COLO668 (cell line): ENCODE measurements at regions not wholly inside any gene's neighbourhood (a gene's known extent, or its start where the extent isn't known, plus 50 kb on each side); places are given as distances from the start of the nearest gene placed in this dataset.
"Not testable (repeated sequence)": the region's sequence is repeated elsewhere in the genome, so short reads cannot be mapped to it uniquely, and the experiment has no call there.

Experiments used
- DNase-seq: peaks from one replicate; lab custom pipeline; 2025; ENCODE audit not compliant: unreplicated experiment; lab: John Stamatoyannopoulos, UW

DNA sequence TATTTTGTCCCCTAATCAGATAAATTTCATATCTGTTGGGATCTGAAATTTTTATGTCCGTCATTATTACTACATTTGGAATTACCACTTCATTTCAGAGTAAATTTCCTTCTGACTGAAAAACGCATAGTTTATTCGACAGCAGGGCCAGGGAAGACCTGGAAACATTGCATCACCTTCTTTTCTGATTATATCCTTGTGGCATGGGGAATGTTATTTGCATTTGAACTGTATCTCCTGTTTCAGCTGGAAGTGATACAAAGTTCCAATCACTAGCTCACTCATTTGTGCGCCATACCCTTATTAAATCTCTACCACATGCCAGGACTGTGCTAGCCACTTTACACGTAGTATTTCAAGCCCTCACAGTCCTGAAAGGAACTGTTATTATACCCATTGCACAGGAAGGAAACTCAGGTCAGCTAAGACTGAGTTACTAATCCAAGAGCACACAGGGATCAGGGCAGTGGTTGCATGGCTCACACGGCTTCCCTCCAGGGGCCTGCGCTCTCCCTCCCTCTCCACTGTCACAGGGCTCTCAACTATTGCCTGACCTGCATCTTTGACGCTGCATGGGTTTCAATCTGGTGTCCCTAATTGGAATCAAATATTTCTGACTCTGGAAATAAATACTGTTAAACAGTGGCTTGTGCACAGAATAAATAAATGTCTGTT, 84.4 kb upstream of the NANOS1 start:
- DNase-seq = no peak

DNA sequence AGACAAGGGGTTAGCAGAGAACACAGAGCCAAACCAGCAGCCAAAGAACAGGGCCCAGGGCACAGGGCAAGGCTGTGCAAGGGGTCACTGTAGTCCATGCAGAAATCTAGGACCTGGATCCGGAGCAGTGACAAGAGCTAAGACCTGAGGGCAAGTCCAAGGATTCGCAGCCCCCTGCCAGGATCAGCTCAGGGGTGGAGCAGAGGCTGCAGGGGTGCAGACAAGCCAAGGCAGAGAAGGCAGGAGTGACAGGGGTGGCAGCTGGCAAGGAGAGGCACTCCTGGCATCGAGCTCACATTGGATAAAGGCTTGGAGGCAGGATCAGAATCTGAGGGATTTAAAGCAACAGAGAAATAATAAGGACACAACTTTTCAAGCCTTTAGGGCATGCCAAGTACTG, 80.7 kb upstream of the NANOS1 start:
- no peak for DNase-seq

- DNase-seq = no peak
Observed at GRCh38 chr10:118950190-118950680, 79.3 kb upstream of the NANOS1 start.

DNA sequence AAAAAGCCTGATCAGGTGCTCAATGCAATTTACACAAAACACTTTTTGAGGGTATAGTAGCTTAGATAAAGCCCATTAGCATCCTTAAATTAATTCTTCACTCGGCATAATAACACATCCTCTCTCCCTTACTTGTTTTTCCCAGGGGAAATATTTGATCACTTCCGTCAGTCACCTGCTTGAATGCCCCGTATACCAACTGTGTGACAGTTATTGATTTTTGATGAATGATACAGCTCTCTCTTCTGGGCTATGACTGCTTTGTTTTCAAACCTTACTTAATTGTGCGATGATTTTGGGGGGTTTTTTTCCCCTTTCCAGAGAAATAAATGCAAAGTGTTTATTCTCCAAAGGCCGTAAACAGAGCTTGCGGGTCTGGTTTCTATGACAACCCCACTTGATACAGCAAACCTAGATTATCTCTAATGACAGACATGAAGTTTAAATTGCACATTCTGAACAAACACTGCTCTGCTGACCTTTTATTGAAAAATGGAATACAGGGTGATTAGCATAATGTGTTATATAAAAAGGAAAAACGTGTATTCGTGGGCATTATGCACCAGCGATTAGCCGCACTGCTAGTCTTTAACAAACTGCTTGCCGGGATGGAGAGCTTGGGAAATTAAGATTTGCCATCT, 78.4 kb upstream of the NANOS1 start:
- DNase-seq = no peak

DNA sequence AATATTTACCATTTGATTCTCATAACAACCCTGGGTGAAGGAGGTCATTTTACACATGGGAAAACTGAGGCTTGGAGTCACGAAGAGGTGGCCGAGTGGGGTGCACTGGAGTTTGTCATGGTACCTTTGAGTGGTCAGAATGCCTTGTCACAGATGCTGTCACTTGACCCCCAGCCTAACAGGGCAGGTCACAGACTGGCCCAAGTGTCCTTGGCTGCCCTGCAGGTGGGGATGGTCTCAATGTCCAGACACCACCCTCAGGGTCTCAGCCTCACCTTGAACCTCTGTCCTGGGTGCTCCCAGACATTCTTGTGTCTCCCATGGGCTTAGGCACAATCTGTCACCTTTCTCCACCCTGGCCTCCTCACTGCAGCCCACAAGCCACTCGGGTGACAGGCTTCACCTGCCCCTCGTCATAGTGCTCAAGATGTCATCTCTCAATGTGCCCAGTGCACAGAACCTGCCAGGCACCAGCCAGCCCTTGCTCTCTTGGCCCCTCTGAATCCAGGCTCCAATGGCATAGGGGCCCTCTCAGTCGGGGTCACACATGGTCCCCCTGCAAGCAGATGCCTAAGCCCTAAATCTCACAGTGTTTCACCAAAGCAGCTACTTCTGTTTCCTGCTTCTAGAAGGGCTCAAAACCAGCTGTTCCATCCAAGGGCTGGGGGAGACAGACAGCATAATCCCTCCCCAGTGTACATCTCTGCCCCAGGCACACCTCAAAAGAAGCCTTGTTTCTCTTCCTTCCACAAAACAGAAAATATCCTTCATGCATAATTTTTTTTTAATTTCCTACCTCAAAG, 76.8 kb upstream of the NANOS1 start:
- DNase-seq = no peak

GRCh38 chr10:118953598-118954393, 75.7 kb upstream of the NANOS1 start:
- no peak for DNase-seq

- no peak for DNase-seq
Observed at GRCh38 chr10:118955531-118955930, 74.0 kb upstream of the NANOS1 start.

- peak; percentile 26 for DNase-seq
Observed at GRCh38 chr10:118955951-118956801, 73.3 kb upstream of the NANOS1 start.

DNA sequence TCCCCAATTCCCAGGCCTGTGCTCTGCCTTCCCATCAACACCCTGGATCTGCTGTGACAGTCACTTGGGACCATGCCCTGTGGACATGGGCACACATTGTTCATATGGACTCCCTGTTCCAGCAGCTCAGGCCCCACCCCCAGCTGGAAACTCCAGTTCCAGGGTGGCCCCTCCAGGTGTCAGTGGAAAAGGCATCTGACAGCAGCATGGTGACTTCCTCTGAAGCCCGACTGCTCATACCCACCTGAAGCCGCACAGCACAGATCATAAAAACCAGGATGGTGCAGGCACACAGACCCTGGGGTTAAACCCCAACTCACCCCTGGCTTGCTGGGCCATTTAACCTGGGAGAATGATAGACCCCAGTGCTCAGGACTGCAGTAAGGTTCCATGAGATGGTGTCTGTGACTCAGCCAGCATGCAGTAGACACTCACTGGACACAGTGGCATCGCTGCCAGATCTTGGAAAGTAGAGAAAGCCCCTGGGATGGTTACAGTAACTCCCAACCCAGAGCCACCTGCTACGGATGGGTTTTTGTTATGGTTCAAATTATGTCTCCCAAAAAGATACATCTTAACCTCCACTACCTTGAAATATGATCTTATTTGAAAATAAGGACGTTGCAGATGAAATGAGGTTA, 72.6 kb upstream of the NANOS1 start:
- DNase-seq = peak; percentile 26

DNA sequence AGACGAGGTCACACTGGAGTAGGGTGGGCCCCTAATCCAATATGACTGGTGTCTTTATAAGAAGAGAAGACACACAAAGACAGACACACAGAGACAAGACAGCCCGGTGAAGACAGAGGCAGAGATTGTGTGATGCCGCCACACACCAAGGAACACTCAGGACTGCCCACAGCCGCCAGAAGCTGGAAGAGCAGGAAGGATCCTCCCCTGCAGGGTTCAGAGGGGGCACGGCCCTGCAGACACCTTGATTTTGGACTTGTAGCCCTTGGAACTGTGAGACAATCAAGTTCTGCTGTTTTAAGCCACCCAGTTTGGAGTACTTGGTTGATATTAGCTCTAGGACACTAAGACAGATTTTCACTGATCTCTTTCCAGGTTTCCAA, 72.1 kb upstream of the NANOS1 start:
- no peak for DNase-seq

DNA sequence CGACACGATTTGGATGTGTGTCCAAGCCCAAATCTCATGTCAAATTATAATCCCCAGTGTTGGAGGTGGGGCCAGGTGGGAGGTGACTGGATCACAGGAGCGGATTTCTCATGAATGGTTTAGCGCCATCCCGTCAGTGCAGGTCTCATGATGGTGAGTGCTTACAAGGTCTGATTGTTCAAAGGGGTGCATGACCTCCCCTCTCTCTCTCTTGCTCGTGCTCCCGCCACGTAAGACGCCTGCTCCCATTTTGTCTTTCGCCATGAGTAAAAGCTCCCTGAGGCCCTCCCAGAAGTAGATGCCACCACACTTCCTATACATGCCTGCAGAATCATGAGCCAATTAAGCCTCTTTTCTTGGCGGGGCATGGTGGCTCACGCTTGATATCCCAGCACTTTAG, 71.5 kb upstream of the NANOS1 start:
- no peak for DNase-seq

DNA sequence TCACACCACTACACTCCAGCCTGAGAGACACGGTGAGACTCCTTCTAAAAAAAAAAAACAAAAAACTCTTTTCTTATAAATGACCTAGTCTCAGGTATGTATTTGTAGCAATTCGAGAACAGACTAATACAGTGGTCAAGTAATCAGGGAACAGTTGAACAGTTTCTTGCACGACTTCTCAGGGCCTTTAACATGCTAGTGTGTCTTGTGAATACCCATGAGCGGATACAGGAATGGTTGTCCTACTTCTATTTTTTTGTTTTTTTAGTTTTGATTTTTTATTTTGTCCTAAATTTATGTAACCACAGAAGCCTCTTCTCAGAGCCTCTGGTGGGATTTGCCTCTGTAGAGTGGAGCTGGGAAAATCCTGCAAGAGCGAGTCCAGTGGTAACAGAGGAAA, 71.0 kb upstream of the NANOS1 start:
- no peak for DNase-seq

DNA sequence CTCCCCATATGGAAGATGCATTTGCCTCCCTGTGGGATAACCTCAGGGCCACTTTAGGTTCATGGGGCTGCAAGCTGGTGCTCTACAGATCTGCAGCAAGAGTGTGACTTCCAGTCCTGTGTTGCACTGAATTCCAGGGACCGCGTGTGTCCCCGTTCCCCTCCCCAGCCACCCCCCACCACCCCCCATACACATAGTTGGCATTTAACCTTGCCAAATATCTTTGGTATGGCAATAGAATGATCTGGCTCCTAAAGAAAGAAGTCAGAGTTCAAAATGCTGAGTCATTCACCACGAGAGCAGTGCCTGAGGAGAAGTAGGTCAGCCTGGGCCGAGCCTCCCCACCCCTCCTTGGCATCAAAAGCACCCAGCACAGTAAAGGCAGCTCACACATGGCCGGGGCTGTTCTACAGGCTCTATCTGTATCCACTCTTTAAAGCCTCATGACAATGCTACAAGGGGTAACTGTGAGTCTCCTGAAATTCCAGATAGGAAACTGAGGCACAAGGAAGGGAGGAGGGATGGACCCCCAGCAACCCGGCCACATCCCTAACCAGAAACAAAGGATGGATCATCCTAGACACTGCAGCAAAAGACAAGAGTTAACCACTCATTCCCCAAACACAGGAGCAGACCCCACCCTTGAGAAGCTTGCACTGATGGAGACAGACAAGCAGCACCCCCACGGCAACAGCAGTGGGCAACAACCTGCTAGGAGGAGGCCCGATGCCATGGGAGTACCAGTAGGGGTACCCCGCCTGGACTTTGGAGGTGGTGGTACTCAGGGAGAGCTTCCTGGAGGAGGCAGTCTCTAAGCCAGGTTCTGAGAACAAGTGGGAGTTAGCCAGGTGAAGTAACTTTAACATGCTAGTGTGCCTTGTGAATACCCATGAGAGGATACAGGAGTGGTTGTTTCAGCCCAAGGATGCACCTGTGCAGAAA, 70.3 kb upstream of the NANOS1 start:
- DNase-seq = no peak

GRCh38 chr10:118960157-118961090, 69.1 kb upstream of the NANOS1 start:
- DNase-seq = no peak

DNA sequence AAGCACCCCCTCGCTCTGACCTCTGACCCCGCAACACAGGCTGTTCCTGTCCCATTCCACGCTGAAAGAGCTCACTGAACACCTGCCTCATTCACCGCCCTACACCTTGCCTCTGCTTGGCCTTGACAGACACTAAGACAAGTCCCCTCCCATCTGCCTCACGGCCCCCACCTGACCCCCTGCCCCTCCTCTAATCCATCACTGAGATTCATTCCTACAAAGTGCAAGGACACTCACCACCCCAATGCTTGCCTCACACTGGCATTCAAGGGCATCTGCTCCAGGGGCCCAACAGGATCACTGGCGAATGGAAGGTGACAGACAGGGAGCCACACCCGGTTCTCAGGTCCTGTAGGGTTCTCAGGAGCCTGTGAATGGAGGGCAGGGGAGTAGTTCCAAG, 68.1 kb upstream of the NANOS1 start:
- DNase-seq = no peak

DNA sequence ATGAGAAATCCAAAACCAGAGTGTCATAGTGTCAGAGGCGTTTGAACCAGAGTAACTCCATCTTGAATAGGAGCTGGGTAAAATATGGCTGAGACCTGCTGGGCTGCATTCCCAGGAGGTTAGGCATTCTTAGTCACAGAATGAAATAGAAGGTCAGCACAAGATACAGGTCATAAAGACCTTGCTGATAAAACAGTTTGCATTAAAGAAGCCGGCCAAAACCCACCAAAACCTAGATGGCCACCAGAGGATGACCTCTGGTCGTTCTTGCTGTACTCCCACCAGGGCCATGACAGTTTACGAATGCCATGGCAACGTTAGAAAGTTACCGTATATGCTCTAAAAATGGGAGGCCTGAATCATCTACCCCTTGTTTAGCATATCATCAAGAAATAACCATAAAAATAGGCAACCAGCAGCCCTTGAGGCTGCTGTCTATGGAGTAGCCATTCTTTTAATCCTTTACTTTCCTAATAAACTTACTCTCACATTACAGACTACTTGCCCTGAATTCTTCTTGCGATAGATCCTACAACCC, 67.1 kb upstream of the NANOS1 start:
- not testable (repeated sequence) for DNase-seq

GRCh38 chr10:118963341-118963740, 66.2 kb upstream of the NANOS1 start:
- DNase-seq = no peak
